ENCODE measurements at regions not wholly inside any gene's neighbourhood (a gene's known extent, or its start where the extent isn't known, plus 50 kb on each side); places are given as distances from the start of the nearest gene placed in this dataset.
"Not testable (repeated sequence)": the region's sequence is repeated elsewhere in the genome, so short reads cannot be mapped to it uniquely, and the experiment has no call there.

DNA sequence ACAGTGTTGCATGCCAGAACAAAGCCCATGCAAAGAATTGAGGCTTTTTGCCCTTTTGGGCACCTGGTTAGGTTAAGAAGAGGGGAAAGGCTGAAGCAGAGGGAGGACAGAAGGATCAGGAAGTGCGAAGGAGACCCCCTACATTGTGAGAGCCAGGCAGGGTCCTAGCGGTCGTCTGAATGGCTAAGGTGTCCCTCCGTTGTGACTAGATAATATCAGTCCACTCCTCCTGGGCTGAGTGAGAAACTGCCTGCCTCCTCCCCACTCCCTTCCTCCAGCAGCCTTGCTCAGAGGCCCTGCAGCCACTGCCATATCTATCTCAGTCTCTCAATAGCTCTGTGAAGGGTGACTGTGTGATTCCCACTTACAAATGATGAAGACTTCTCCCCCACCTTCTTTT, 75.1 kb downstream of the WSB1 start:
- 56% methylated on average over 2 of the region's 4 CpGs for WGBS (ENCODE audit: insufficient coverage, low coverage, low lambda C conversion rate, missing lambda C conversion rate)
- H3K4me1 ChIP-seq = no peaks in the 10 kb centered on the region
- H3K36me3 ChIP-seq = no peaks in the 10 kb centered on the region
- H3K27ac ChIP-seq = no peak overlapping the region
- peaks cover 0 to 4% (median 0%) of the 10 kb centered on the region in 4 donors for H3K9me3 ChIP-seq
- ATAC-seq (no peak), DNase-seq (no peak)
- H3K27me3 ChIP-seq = no peaks in the 10 kb centered on the region
- no peak overlapping the region for H3K4me3 ChIP-seq
- no peak for TF ChIP-seq POLR2A (IDR thresholded peaks at IDR 0.05)
- TF ChIP-seq, protein P1, sequence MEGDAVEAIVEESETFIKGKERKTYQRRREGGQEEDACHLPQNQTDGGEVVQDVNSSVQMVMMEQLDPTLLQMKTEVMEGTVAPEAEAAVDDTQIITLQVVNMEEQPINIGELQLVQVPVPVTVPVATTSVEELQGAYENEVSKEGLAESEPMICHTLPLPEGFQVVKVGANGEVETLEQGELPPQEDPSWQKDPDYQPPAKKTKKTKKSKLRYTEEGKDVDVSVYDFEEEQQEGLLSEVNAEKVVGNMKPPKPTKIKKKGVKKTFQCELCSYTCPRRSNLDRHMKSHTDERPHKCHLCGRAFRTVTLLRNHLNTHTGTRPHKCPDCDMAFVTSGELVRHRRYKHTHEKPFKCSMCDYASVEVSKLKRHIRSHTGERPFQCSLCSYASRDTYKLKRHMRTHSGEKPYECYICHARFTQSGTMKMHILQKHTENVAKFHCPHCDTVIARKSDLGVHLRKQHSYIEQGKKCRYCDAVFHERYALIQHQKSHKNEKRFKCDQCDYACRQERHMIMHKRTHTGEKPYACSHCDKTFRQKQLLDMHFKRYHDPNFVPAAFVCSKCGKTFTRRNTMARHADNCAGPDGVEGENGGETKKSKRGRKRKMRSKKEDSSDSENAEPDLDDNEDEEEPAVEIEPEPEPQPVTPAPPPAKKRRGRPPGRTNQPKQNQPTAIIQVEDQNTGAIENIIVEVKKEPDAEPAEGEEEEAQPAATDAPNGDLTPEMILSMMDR (IDR thresholded peaks at IDR 0.05) = no peak
- intact Hi-C loops (cut with DNase I) = no loop called here

DNA sequence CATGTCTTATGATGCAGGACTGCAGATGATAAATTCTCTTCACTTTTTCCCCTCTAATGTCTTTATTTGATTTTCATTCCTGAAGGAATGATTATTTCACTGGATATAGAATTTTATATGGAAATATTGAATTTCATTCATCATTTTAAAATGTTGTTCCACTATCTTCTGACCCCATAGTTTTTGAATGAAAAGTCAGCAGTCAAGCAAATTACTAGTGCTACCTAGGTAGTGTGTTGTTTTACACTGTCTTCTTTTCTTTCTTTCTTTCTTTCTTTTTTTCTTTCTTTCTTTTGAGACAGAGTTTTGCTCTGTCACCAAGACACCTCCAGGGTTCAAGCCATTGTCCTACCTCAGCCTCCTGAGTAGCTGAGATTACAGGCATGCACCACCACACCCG, 76.9 kb downstream of the WSB1 start:
- Histone ChIP-seq H3K4me1 (no peaks in the 10 kb centered on the region), H3K4me3 (no peak overlapping the region), H3K36me3 (no peaks in the 10 kb centered on the region), H3K27me3 (no peaks in the 10 kb centered on the region), H3K9me3 (peaks cover 0 to 4% (median 0%) of the 10 kb centered on the region in 4 donors), H3K27ac (no peak overlapping the region)
- TF ChIP-seq POLR2A (IDR thresholded peaks at IDR 0.05) = no peak
- TF ChIP-seq, protein P1 (IDR thresholded peaks at IDR 0.05) = no peak
- WGBS (ENCODE audit: insufficient coverage, low coverage, low lambda C conversion rate, missing lambda C conversion rate) = 83% methylated on average over 1 of the region's 1 CpG
- intact Hi-C loops (cut with DNase I) = no loop called here
- DNase-seq (no peak), ATAC-seq (no peak)

DNA sequence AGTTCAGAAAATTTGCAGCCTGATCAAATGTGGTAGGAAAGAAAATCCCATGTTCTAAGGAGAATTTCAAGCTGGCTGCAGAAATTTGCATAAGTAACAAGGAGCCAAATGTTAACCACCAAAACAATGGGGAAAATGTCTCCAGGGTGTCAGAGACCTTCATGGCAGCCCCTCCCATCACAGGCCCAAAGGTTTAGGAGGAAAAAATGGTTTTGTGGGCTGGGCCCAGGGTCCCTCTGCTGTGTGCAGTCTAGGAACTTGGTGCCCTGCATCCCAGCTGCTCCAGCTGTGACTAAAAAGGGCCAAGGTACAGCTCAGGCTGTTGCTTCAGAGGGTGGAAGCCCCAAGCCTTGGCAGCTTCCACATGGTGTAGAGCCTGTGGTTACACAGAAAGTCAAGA, 79.8 kb downstream of the WSB1 start:
- ATAC-seq; H3K9me3 ChIP-seq; intact Hi-C loops (cut with DNase I): not testable (repeated sequence)

DNA sequence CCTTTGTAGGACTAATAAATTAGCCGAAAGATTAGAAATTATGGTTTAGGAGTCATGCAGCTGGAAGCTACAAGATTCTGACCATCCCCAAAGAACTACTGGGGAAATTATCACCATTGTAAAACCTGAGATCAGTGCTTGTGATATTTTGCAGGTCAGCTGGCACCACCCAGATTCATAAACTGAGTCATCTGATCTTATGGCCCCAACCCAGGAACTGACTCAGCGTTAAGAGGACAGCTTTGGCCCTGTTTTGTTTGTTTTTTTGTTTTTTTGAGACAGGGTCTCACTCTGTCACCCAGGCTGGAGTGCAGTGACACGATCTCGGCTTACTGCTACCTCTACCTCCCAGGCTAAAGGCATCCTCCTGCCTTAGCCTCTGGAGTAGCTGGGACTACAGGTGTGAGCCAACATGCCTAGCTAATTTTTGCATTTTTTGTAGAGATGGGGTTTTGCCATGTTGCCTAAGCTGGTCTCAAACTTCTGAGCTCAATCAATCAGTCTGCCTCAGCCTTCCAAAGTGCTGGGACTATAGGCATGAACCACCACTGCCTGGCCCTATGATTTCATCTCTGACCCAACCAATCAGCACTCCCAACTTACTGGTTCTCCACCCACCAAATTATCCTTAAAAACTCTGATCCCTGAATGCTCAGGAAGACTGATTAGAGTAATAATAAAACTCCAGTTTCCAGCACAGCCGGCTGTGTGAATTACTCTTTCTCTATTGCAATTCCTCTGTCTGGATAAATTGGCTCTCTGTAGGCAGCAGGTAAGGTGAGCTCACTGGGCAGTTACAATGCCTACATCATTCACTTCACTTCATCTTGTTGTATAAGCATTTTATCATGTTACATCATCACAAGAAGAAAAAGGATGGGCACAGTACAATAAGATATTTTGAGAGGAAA, 79.4 kb upstream of the KSR1 start:
- no peaks in the 10 kb centered on the region for H3K9me3 ChIP-seq
- TF ChIP-seq, protein P1 (IDR thresholded peaks at IDR 0.05) = no peak
- TF ChIP-seq POLR2A (IDR thresholded peaks at IDR 0.05) = no peak
- H3K4me1 ChIP-seq = no peaks in the 10 kb centered on the region
- no peak overlapping the region for H3K4me3 ChIP-seq
- H3K36me3 ChIP-seq = no peaks in the 10 kb centered on the region
- intact Hi-C loops (cut with DNase I) = no loop called here
- H3K27me3 ChIP-seq = no peaks in the 10 kb centered on the region
- DNase-seq (no peak), ATAC-seq (no peak)
- no peak overlapping the region for H3K27ac ChIP-seq
- WGBS (ENCODE audit: insufficient coverage, low coverage, low lambda C conversion rate, missing lambda C conversion rate) = 55% methylated on average over 4 of the region's 5 CpGs

More for the DNA sequence above, 79.8 kb downstream of the WSB1 start:
- not testable (repeated sequence) for H3K27me3 ChIP-seq, H3K36me3 ChIP-seq, H3K4me3 ChIP-seq, H3K4me1 ChIP-seq, H3K27ac ChIP-seq, DNase-seq

DNA sequence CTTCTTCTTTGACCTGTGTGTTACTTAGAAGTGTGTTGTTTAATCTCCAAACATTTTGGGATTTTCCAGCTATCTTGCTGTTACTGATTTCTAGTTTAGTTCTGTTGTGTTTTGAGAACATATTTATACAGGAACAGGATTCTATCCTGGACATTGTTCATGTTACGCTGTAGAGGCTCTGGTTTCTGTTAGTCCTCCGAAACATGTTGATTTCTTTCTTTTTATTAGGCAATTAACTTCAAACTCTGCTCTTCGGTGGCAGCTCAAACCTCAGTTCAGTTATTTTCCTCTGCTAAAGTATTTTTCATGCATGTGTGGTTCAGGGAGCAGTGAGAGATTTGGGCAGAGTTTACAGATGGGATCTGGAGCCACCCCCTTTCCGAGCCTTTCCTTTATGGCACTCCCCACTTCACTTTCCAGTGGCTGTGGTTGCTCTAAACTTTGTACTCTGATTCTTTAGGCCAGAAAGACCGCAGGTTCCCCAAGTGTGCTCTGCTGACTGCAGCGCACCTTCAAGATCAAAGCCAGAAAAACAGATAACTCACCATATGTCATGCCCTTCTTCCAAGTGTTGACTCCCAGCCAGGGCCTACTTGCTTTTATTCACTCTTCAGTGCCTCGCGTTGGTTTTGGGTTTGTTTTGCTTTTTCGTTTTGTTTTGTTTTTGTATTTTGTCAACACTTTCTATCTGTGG, 77.6 kb upstream of the KSR1 start:
- Histone ChIP-seq H3K27ac (no peak overlapping the region), H3K36me3 (no peaks in the 10 kb centered on the region), H3K4me3 (no peak overlapping the region), H3K9me3 (no peaks in the 10 kb centered on the region), H3K4me1 (no peaks in the 10 kb centered on the region), H3K27me3 (no peaks in the 10 kb centered on the region)
- ATAC-seq (no peak), DNase-seq (no peak)
- WGBS (ENCODE audit: insufficient coverage, low coverage, low lambda C conversion rate, missing lambda C conversion rate) = 70% methylated on average over 8 of the region's 9 CpGs
- intact Hi-C loops (cut with DNase I) = no loop called here
- TF ChIP-seq POLR2A (IDR thresholded peaks at IDR 0.05) = no peak
- TF ChIP-seq, protein P1 (IDR thresholded peaks at IDR 0.05) = no peak

Data from right lobe of liver (tissue), 6 donors.